Peyer's patch (tissue), 4 donors: ENCODE measurements at regions not wholly inside any gene's neighbourhood (a gene's known extent, or its start where the extent isn't known, plus 50 kb on each side); places are given as distances from the start of the nearest gene placed in this dataset.

Source experiments
- DNase-seq, 3 donors: peaks; one replicate each; pipeline ENCODE4 v3.0.0-alpha.2; 2017 to 2019
- H3K27ac ChIP-seq, 4 donors: fragments of 200-600 bp; sonication (generic); one replicate each; pipeline ENCODE4 v1.5.1; 2016 to 2019
- H3K27me3 ChIP-seq, 2 donors: fragments of 200-600 bp; sonication (generic); one replicate each; pipeline ENCODE4 v1.5.1; 2019
- H3K36me3 ChIP-seq, 3 donors: fragments of 200-600 bp; sonication (generic); one replicate each; pipeline ENCODE4 v1.5.1; 2016 to 2019
- H3K4me1 ChIP-seq, 4 donors: fragments of 200-600 bp; sonication (generic); one replicate each; pipeline ENCODE4 v1.5.1; 2016 to 2019
- H3K4me3 ChIP-seq, 4 donors: fragments of 200-600 bp; sonication (generic); 1 replicate in 3 of 4; 2 replicates in 1 of 4; pipeline ENCODE4 v1.5.1; 2016 to 2019; ENCODE audit warnings: mild to moderate bottlenecking in 1 of 4
- H3K9me3 ChIP-seq, 4 donors: fragments of 200-600 bp; sonication (generic); one replicate each; pipeline ENCODE4 v1.5.1; 2016 to 2019; ENCODE audit warnings: mild to moderate bottlenecking in 1 of 4
- CTCF ChIP-seq, 6 experiments: fragments of 450-650 bp in 4 of 6; fragments of 200-600 bp in 2 of 6; sonication (generic) in 1 of 6; IDR thresholded peaks; one replicate each; pipeline ENCODE4 v1.5.1; 2017 to 2019; ENCODE audit warnings: antibody characterized with exemption in 6 of 6, mild to moderate bottlenecking in 3 of 6, moderate library complexity in 1 of 6
- POLR2A ChIP-seq, 2 donors: fragments of 450-650 bp; IDR thresholded peaks; one replicate each; pipeline ENCODE4 v1.5.1; 2017; ENCODE audit warnings: antibody characterized with exemption in 2 of 2, mild to moderate bottlenecking in 2 of 2, moderate library complexity in 2 of 2

- Histone ChIP-seq H3K27ac (no peak overlapping the region), H3K36me3 (no peaks in the 10 kb centered on the region), H3K9me3 (no peaks in the 10 kb centered on the region), H3K27me3 (no peaks in the 10 kb centered on the region), H3K4me3 (no peak overlapping the region), H3K4me1 (no peaks in the 10 kb centered on the region)
- no peak for DNase-seq
- no peak for TF ChIP-seq CTCF (IDR thresholded peaks at IDR 0.05)
- TF ChIP-seq POLR2A (IDR thresholded peaks at IDR 0.05), result no peak
Measured at GRCh38 chr5:6976971-6977370, 263.7 kb downstream of the TENT4A start.

GRCh38 chr5:6979061-6979460 is 265.8 kb downstream of the TENT4A start:
- Histone ChIP-seq H3K36me3 (no peaks in the 10 kb centered on the region), H3K9me3 (no peaks in the 10 kb centered on the region), H3K4me1 (no peaks in the 10 kb centered on the region), H3K27me3 (no peaks in the 10 kb centered on the region), H3K27ac (no peak overlapping the region), H3K4me3 (no peak overlapping the region)
- DNase-seq, result no peak
- TF ChIP-seq CTCF (IDR thresholded peaks at IDR 0.05), result no peak
- no peak for TF ChIP-seq POLR2A (IDR thresholded peaks at IDR 0.05)

- Histone ChIP-seq H3K4me3 (no peak overlapping the region), H3K27ac (no peak overlapping the region), H3K27me3 (no peaks in the 10 kb centered on the region), H3K4me1 (no peaks in the 10 kb centered on the region), H3K36me3 (no peaks in the 10 kb centered on the region), H3K9me3 (no peaks in the 10 kb centered on the region)
- DNase-seq, result no peak
- TF ChIP-seq POLR2A (IDR thresholded peaks at IDR 0.05), result no peak
- no peak for TF ChIP-seq CTCF (IDR thresholded peaks at IDR 0.05)
Measured at GRCh38 chr5:6989230-6989629, 276.0 kb downstream of the TENT4A start.

- TF ChIP-seq CTCF (IDR thresholded peaks at IDR 0.05) (no peak), POLR2A (IDR thresholded peaks at IDR 0.05) (no peak)
- no peaks in the 10 kb centered on the region for H3K27me3 ChIP-seq
- no peak overlapping the region for H3K4me3 ChIP-seq
- no peak overlapping the region for H3K27ac ChIP-seq
- H3K4me1 ChIP-seq, result no peaks in the 10 kb centered on the region
- no peak for DNase-seq
- no peaks in the 10 kb centered on the region for H3K36me3 ChIP-seq
- no peaks in the 10 kb centered on the region for H3K9me3 ChIP-seq
Measured at GRCh38 chr5:6994097-6994496, 280.9 kb downstream of the TENT4A start.

- no peaks in the 10 kb centered on the region for H3K27me3 ChIP-seq
- TF ChIP-seq POLR2A (IDR thresholded peaks at IDR 0.05), result no peak
- no peak for TF ChIP-seq CTCF (IDR thresholded peaks at IDR 0.05)
- DNase-seq, result no peak
Measured at GRCh38 chr5:6995115-6995514, 281.9 kb downstream of the TENT4A start.

GRCh38 chr5:7000310-7000709 is 287.1 kb downstream of the TENT4A start:
- Histone ChIP-seq H3K9me3 (no peaks in the 10 kb centered on the region), H3K4me3 (no peak overlapping the region)

More at GRCh38 chr5:6995115-6995514, 281.9 kb downstream of the TENT4A start:
- Histone ChIP-seq H3K4me3 (no peak overlapping the region), H3K27ac (no peak overlapping the region), H3K36me3 (no peaks in the 10 kb centered on the region), H3K4me1 (no peaks in the 10 kb centered on the region), H3K9me3 (no peaks in the 10 kb centered on the region)

More at GRCh38 chr5:7000310-7000709, 287.1 kb downstream of the TENT4A start:
- Histone ChIP-seq H3K36me3 (no peaks in the 10 kb centered on the region), H3K4me1 (no peaks in the 10 kb centered on the region), H3K27me3 (no peaks in the 10 kb centered on the region), H3K27ac (no peak overlapping the region)
- no peak for TF ChIP-seq CTCF (IDR thresholded peaks at IDR 0.05)
- TF ChIP-seq POLR2A (IDR thresholded peaks at IDR 0.05), result no peak
- no peak for DNase-seq
